GM12878 (cell line): ENCODE measurements at regions not wholly inside any gene's neighbourhood (a gene's known extent, or its start where the extent isn't known, plus 50 kb on each side); places are given as distances from the start of the nearest gene placed in this dataset.

Source experiments
- CHD1 ChIP-seq: IDR thresholded peaks from 2 replicates; pipeline ENCODE4 v1.6.1; 2012; ENCODE audit warnings: low read depth, low read length, improper control_type of control experiment
- CTCF ChIP-seq, 3 experiments: IDR thresholded peaks in 2 of 3; conservative IDR thresholded peaks in 1 of 3; 2 replicates each; pipeline ENCODE4 v1.5.1; 2011; ENCODE audit warnings: low read depth in 3 of 3, low read length in 3 of 3, mild to moderate bottlenecking in 3 of 3, control low read depth in 2 of 3, moderate library complexity in 2 of 3, inconsistent platforms in 1 of 3, mixed read lengths in 1 of 3; ENCODE audit not compliant: control insufficient read depth in 2 of 3, insufficient read depth in 1 of 3; ENCODE audit errors: extremely low read depth in 1 of 3
- DPF2 ChIP-seq: fragments of 450-650 bp; IDR thresholded peaks from 2 replicates; pipeline ENCODE4 v1.6.1; 2017; ENCODE audit warnings: mild to moderate bottlenecking
- EP300 ChIP-seq, 2 experiments: fragments of 150-350 bp in 1 of 2; IDR thresholded peaks; 2 replicates each; pipeline ENCODE4 v1.6.1; 2011 to 2012; ENCODE audit warnings: low read depth in 2 of 2, low read length in 2 of 2, borderline replicate concordance in 1 of 2, improper control_type of control experiment in 1 of 2, inconsistent platforms in 1 of 2; ENCODE audit not compliant: control insufficient read depth in 1 of 2
- GABPA ChIP-seq: IDR thresholded peaks from 2 replicates; pipeline ENCODE4 v1.6.1; 2014; ENCODE audit warnings: antibody characterized with exemption, low read depth, mild to moderate bottlenecking, inconsistent platforms
- NFYB ChIP-seq: IDR thresholded peaks from 2 replicates; pipeline ENCODE4 v1.6.1; 2011; ENCODE audit warnings: low read depth, mild to moderate bottlenecking, low read length, improper control_type of control experiment, moderate library complexity; ENCODE audit not compliant: insufficient read depth
- POLR2AphosphoS2 ChIP-seq: IDR thresholded peaks from 2 replicates; pipeline ENCODE4 v1.6.1; 2011; ENCODE audit warnings: low read depth, mild to moderate bottlenecking, low read length, improper control_type of control experiment, moderate library complexity
- PRDM15 ChIP-seq: fragments of 450-650 bp; formaldehyde crosslinking; IDR thresholded peaks from 2 replicates; pipeline ENCODE4 v1.4.0; 2020; ENCODE audit warnings: mild to moderate bottlenecking, moderate library complexity
- REST ChIP-seq: IDR thresholded peaks from 2 replicates; pipeline ENCODE4 v1.6.1; 2012; ENCODE audit warnings: mild to moderate bottlenecking, low read depth, low read length
- TCF7 ChIP-seq: IDR thresholded peaks from 2 replicates; pipeline ENCODE4 v1.6.1; 2014; ENCODE audit warnings: antibody characterized with exemption, borderline replicate concordance
- ZBED1 ChIP-seq: IDR thresholded peaks from 2 replicates; pipeline ENCODE4 v1.6.1; 2016; ENCODE audit warnings: borderline replicate concordance

- no peak for TF ChIP-seq CHD1
- no peak for TF ChIP-seq CTCF (IDR thresholded peaks at IDR 0.05 in 2 of 3, conservative IDR thresholded peaks at IDR 0.05 in 1 of 3; ENCODE audit: control insufficient read depth in 2 of 3, extremely low read depth in 1 of 3, insufficient read depth in 1 of 3, low read depth in 3 of 3, low read length in 3 of 3)
- TF ChIP-seq ZBED1: no peak
- TF ChIP-seq DPF2: no peak
- TF ChIP-seq GABPA: no peak
- TF ChIP-seq PRDM15: no peak
- no peak for TF ChIP-seq REST
- no peak for TF ChIP-seq NFYB
- no peak for TF ChIP-seq TCF7
- TF ChIP-seq POLR2AphosphoS2: no peak
- no peak for TF ChIP-seq EP300 (IDR thresholded peaks at IDR 0.05; ENCODE audit: borderline replicate concordance in 1 of 2, control insufficient read depth in 1 of 2, low read depth in 2 of 2, low read length in 2 of 2)
Measured at GRCh38 chr13:86584301-86584700, 785.1 kb upstream of the SLITRK6 start.
